ENCODE measurements at regions not wholly inside any gene's neighbourhood (a gene's known extent, or its start where the extent isn't known, plus 50 kb on each side); places are given as distances from the start of the nearest gene placed in this dataset.

DNA sequence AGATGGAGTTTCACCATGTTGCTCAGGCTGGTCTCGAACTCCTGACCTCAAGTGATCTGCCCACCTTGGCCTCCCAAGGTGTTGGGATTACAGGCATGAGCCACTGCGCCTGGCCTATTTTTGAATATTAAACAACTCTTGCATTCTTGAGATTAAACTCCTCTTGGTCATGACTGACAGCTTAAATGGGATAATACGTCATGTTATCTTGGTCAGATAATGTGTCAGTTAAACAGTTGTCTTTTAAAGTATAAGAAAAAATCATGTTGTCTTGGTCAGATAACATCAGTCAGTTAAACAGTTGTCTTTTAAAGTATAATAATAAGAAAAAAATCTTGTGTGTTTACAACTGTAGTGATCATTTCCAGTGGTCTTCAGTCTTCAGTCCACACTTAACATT, 73.6 kb upstream of the SYPL1 start:
- Histone ChIP-seq H3K27ac (ENCODE audit: low read depth in 2 of 2, low read length in 1 of 2) (no peak overlapping the region), H3K36me3 (replicated peaks in 1 of 2; ENCODE audit: control insufficient read depth in 1 of 2, insufficient read depth in 2 of 2, low read length in 1 of 2) (no peaks in the 10 kb centered on the region), H3K4me3 (ENCODE audit: low read depth in 2 of 2, low read length in 1 of 2) (no peak overlapping the region), H3K9ac (no peak overlapping the region), H4K20me1 (ENCODE audit: insufficient read depth) (no peaks in the 10 kb centered on the region), H3K79me2 (ENCODE audit: insufficient read depth) (no peaks in the 10 kb centered on the region), H3K4me1 (ENCODE audit: control insufficient read depth in 1 of 2, insufficient read depth in 2 of 2, low read depth in 1 of 2, low read length in 1 of 2) (no peaks in the 10 kb centered on the region), H3K9me2 (no peaks in the 10 kb centered on the region), H3K27me3 (ENCODE audit: insufficient read depth) (no peaks in the 10 kb centered on the region), H3K4me2 (no peak overlapping the region), H3F3A (replicated peaks; ENCODE audit: insufficient read depth) (no peaks in the 10 kb centered on the region), H3K9me3 (no peaks in the 10 kb centered on the region), H2AFZ (ENCODE audit: low read depth) (no peak overlapping the region)
- DNase-seq: no peak
- ChIA-PET CTCF (interaction anchor here (1.2 to 1.6 kb wide), 2 partner anchors 9 to 93 kb away, joined by 3 to 7 read pairs; no protein-coding TSS in a partner anchor), POLR2A (no interaction called here)
- whole genome bisulfite sequencing (ENCODE audit: low lambda C conversion rate): 88% methylated on average over 3 of the region's 3 CpGs
- no peak for TF ChIP-seq NRF1 (IDR thresholded peaks at IDR 0.05; ENCODE audit: low read depth, low read length)
- TF ChIP-seq, protein P1, sequence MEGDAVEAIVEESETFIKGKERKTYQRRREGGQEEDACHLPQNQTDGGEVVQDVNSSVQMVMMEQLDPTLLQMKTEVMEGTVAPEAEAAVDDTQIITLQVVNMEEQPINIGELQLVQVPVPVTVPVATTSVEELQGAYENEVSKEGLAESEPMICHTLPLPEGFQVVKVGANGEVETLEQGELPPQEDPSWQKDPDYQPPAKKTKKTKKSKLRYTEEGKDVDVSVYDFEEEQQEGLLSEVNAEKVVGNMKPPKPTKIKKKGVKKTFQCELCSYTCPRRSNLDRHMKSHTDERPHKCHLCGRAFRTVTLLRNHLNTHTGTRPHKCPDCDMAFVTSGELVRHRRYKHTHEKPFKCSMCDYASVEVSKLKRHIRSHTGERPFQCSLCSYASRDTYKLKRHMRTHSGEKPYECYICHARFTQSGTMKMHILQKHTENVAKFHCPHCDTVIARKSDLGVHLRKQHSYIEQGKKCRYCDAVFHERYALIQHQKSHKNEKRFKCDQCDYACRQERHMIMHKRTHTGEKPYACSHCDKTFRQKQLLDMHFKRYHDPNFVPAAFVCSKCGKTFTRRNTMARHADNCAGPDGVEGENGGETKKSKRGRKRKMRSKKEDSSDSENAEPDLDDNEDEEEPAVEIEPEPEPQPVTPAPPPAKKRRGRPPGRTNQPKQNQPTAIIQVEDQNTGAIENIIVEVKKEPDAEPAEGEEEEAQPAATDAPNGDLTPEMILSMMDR (IDR thresholded peaks at IDR 0.05): no peak

DNA sequence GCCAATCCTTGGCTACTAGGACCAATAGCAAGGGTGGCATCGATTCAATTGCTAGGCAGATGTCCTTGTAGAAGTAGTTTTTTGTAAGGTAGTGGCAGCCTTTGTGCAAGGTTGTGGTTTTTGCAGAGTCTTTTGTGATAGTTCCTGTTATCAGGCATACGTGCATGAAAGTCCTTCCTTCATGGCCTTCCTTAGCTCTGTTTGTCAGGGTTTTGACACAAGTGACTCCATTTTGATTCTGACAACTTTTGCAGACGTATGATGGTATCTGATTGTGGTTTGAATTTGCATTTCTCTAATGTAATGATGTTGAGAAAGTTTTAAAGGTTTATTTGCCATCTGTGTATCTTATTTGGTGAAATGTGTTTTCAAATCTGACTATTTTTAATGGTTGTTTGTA, 71.8 kb upstream of the SYPL1 start:
- POLR2A ChIA-PET: no interaction called here
- no peak overlapping the region for H3K9ac ChIP-seq
- H3K4me3 ChIP-seq (ENCODE audit: low read depth in 2 of 2, low read length in 1 of 2): no peak overlapping the region
- no peaks in the 10 kb centered on the region for H3K9me2 ChIP-seq
- H3K4me1 ChIP-seq (ENCODE audit: control insufficient read depth in 1 of 2, insufficient read depth in 2 of 2, low read depth in 1 of 2, low read length in 1 of 2): no peaks in the 10 kb centered on the region
- CTCF ChIA-PET: interaction anchor here (0.9 to 1.5 kb wide), 3 partner anchors 13 to 279 kb away, joined by 3 to 4 read pairs (median 4); no protein-coding TSS in a partner anchor
- H3F3A ChIP-seq (replicated peaks; ENCODE audit: insufficient read depth): no peaks in the 10 kb centered on the region
- no peak overlapping the region for H3K4me2 ChIP-seq
- no peak for TF ChIP-seq MEF2A (IDR thresholded peaks at IDR 0.05; ENCODE audit: borderline replicate concordance, low read depth)
- TF ChIP-seq YY1 (IDR thresholded peaks at IDR 0.05; ENCODE audit: low read depth): no peak
- no peak for TF ChIP-seq GABPA (IDR thresholded peaks at IDR 0.05; ENCODE audit: low read depth)
- TF ChIP-seq, protein P2, sequence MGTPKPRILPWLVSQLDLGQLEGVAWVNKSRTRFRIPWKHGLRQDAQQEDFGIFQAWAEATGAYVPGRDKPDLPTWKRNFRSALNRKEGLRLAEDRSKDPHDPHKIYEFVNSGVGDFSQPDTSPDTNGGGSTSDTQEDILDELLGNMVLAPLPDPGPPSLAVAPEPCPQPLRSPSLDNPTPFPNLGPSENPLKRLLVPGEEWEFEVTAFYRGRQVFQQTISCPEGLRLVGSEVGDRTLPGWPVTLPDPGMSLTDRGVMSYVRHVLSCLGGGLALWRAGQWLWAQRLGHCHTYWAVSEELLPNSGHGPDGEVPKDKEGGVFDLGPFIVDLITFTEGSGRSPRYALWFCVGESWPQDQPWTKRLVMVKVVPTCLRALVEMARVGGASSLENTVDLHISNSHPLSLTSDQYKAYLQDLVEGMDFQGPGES (IDR thresholded peaks at IDR 0.05; ENCODE audit: low read depth, low read length): no peak
- no peak for TF ChIP-seq FOSL2 (IDR thresholded peaks at IDR 0.05; ENCODE audit: borderline replicate concordance, low read depth)
- TF ChIP-seq RCOR1 (IDR thresholded peaks at IDR 0.05; ENCODE audit: low read length): no peak
- TF ChIP-seq SMC3 (IDR thresholded peaks at IDR 0.05; ENCODE audit: low read depth, low read length): no peak
- no peak for TF ChIP-seq TEAD4 (IDR thresholded peaks at IDR 0.05; ENCODE audit: borderline replicate concordance, insufficient read depth)
- no peak for TF ChIP-seq RFX5 (IDR thresholded peaks at IDR 0.05; ENCODE audit: low read length)
- TF ChIP-seq MAX (IDR thresholded peaks at IDR 0.05; ENCODE audit: low read depth): no peak
- no peak for TF ChIP-seq USF1 (IDR thresholded peaks at IDR 0.05; ENCODE audit: borderline replicate concordance, low read depth)
- TF ChIP-seq RXRA (IDR thresholded peaks at IDR 0.05; ENCODE audit: borderline replicate concordance, low read depth): no peak
- H3K27ac ChIP-seq (ENCODE audit: low read depth in 2 of 2, low read length in 1 of 2): no peak overlapping the region
- no peaks in the 10 kb centered on the region for H3K79me2 ChIP-seq (ENCODE audit: insufficient read depth)
- no peak for DNase-seq
- no peaks in the 10 kb centered on the region for H3K27me3 ChIP-seq (ENCODE audit: insufficient read depth)
- H3K9me3 ChIP-seq: no peaks in the 10 kb centered on the region
- no peaks in the 10 kb centered on the region for H3K36me3 ChIP-seq (replicated peaks in 1 of 2; ENCODE audit: control insufficient read depth in 1 of 2, insufficient read depth in 2 of 2, low read length in 1 of 2)
- H4K20me1 ChIP-seq (ENCODE audit: insufficient read depth): no peaks in the 10 kb centered on the region
- no peak overlapping the region for H2AFZ ChIP-seq (ENCODE audit: low read depth)
- 77% methylated on average over 3 of the region's 3 CpGs for WGBS (ENCODE audit: low lambda C conversion rate)
